ENCODE measurements at regions not wholly inside any gene's neighbourhood (a gene's known extent, or its start where the extent isn't known, plus 50 kb on each side); places are given as distances from the start of the nearest gene placed in this dataset.

DNA sequence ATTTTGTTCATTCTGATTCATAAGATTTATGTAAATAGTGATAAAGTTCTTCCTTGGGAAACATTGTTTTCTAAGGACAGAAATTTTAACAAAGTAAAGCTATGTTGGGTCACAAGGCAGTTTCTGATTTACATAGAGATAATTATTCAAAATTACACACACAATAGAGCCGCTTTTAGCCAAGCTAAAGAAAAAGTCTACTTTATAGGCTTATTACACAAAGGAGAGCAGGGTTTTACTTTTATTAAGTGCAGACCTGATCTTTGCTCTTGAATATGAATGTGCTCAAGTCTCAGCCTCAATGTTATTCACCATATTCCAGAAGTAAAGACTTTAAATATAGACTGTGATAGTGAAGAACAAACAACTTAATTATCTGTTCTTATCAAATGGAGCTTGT lies 787.8 kb upstream of the LINC00305 start:
- H3K9me3 ChIP-seq (ENCODE audit: low read depth): no peaks in the 10 kb centered on the region
- no peaks in the 10 kb centered on the region for H4K20me1 ChIP-seq (ENCODE audit: insufficient read depth)
- in situ Hi-C loops (cut with MboI): no loop called here
- H3K4me2 ChIP-seq (ENCODE audit: unreplicated experiment): no peak overlapping the region
- H2AFZ ChIP-seq: no peak overlapping the region
- no peak overlapping the region for H3K4me3 ChIP-seq
- H3K27ac ChIP-seq: no peak overlapping the region
- no peaks in the 10 kb centered on the region for H3K9me2 ChIP-seq (ENCODE audit: insufficient read depth)
- no peaks in the 10 kb centered on the region for H3F3A ChIP-seq (ENCODE audit: insufficient read depth)
- no peak overlapping the region for H3K9ac ChIP-seq
- no peaks in the 10 kb centered on the region for H3K27me3 ChIP-seq (replicated peaks; ENCODE audit: insufficient read depth)
- no peaks in the 10 kb centered on the region for H3K79me2 ChIP-seq (ENCODE audit: insufficient read depth)
- no peak for TF ChIP-seq EZH2phosphoT487 (IDR thresholded peaks at IDR 0.05; ENCODE audit: insufficient read depth, low read depth)
- TF ChIP-seq EZH2 (IDR thresholded peaks at IDR 0.05; ENCODE audit: insufficient read depth, poor library complexity, severe bottlenecking): no peak
- 36% methylated on average over 1 of the region's 1 CpG for WGBS, 2 experiments (ENCODE audit: low coverage in 1 of 2, low lambda C conversion rate in 2 of 2, missing lambda C conversion rate in 2 of 2)
- H3K36me3 ChIP-seq (ENCODE audit: low read depth): no peaks in the 10 kb centered on the region
- H3K4me1 ChIP-seq (ENCODE audit: insufficient read depth): no peaks in the 10 kb centered on the region
- DNase-seq: no peak

DNA sequence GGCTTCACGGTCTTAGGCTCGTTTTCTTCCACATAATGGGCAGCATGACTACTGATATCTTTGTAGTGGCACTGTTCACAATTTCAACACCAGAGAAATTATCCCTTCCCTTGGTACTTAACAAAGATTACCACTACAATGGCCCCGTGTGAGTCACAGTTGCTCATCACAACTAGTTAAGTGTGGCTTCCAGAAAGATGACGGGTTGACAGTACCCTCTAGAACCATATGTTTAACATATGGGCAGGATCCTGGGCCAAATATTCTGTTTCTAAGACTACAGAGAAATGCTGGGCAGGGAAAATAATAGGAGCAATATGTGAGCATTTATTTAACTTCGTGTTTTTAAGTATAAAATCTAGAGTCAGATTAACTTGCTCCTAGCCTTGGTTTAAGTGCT lies 780.1 kb upstream of the LINC00305 start:
- TF ChIP-seq EZH2 (IDR thresholded peaks at IDR 0.05; ENCODE audit: insufficient read depth, poor library complexity, severe bottlenecking) (no peak), EZH2phosphoT487 (IDR thresholded peaks at IDR 0.05; ENCODE audit: insufficient read depth, low read depth) (no peak)

DNA sequence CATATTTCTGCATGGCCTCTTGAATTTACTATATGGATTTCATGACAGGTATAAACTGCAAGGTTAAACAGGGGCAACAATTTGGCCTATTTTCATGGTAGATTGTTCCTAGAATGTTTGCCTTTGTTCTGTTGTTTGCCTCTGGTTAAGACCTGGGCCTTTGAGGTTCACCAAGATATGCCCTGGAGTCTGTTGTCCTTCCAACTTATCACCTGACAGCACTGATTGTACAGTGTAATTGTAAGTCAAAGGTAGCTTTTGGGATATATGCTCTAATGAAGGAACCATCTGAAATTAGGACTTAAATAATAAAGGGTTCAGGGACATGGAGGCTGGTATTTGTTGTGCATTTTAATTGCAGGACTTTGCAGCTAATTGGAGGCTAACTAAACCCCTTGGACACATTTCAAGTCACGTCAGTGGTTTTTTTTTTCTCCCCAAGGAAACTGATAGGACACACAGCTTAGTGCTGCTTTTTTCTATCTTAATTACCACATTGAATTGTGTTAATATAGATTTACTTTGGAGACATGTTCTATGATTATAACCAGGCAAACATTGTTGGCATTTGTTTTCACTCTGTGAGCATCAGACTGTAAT lies 771.2 kb upstream of the LINC00305 start:
- WGBS, 2 experiments (ENCODE audit: low coverage in 1 of 2, low lambda C conversion rate in 2 of 2, missing lambda C conversion rate in 2 of 2): 3 to 4% methylated on average over 1 of the region's 1 CpG
- in situ Hi-C loops (cut with MboI): no loop called here
- no peaks in the 10 kb centered on the region for H3K36me3 ChIP-seq (ENCODE audit: low read depth)

More for the DNA sequence above, 780.1 kb upstream of the LINC00305 start:
- no peak for DNase-seq
- in situ Hi-C loops (cut with MboI): no loop called here
- no peaks in the 10 kb centered on the region for H3F3A ChIP-seq (ENCODE audit: insufficient read depth)
- no peak overlapping the region for H3K9ac ChIP-seq
- 1% methylated on average over 5 of the region's 5 CpGs for WGBS, 2 experiments (ENCODE audit: low coverage in 1 of 2, low lambda C conversion rate in 2 of 2, missing lambda C conversion rate in 2 of 2)
- H3K4me2 ChIP-seq (ENCODE audit: unreplicated experiment): no peak overlapping the region
- H3K4me3 ChIP-seq: no peak overlapping the region
- no peaks in the 10 kb centered on the region for H3K79me2 ChIP-seq (ENCODE audit: insufficient read depth)
- H3K4me1 ChIP-seq (ENCODE audit: insufficient read depth): no peaks in the 10 kb centered on the region
- no peaks in the 10 kb centered on the region for H4K20me1 ChIP-seq (ENCODE audit: insufficient read depth)
- no peaks in the 10 kb centered on the region for H3K27me3 ChIP-seq (replicated peaks; ENCODE audit: insufficient read depth)
- no peaks in the 10 kb centered on the region for H3K9me3 ChIP-seq (ENCODE audit: low read depth)
- H3K36me3 ChIP-seq (ENCODE audit: low read depth): no peaks in the 10 kb centered on the region
- no peaks in the 10 kb centered on the region for H3K9me2 ChIP-seq (ENCODE audit: insufficient read depth)
- no peak overlapping the region for H3K27ac ChIP-seq
- H2AFZ ChIP-seq: no peak overlapping the region

DNA sequence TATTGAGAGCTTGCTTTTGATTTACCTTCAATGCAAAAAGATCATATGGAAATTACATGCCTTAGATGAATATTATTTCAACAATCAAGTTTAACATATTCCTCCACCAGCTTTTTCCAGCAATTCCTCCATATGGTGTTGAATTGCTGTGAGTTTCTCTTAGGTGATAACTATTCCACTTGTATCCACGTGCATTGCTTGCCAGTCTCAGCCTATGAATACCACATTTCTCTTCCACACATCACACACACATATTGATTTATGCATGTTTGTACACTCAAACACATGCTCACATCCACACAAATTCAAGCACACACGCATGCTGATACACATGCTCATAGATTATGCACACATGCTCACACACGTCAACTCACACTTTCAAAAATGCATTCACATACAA lies 770.0 kb upstream of the LINC00305 start:
- Histone ChIP-seq H3K9me3 (ENCODE audit: low read depth) (no peaks in the 10 kb centered on the region), H3K4me3 (no peak overlapping the region), H3K4me2 (ENCODE audit: unreplicated experiment) (no peak overlapping the region), H3K36me3 (ENCODE audit: low read depth) (no peaks in the 10 kb centered on the region), H3K9ac (no peak overlapping the region), H3K79me2 (ENCODE audit: insufficient read depth) (no peaks in the 10 kb centered on the region), H3K9me2 (ENCODE audit: insufficient read depth) (no peaks in the 10 kb centered on the region), H3F3A (ENCODE audit: insufficient read depth) (no peaks in the 10 kb centered on the region), H3K4me1 (ENCODE audit: insufficient read depth) (no peaks in the 10 kb centered on the region), H3K27ac (no peak overlapping the region), H3K27me3 (replicated peaks; ENCODE audit: insufficient read depth) (no peaks in the 10 kb centered on the region), H4K20me1 (ENCODE audit: insufficient read depth) (no peaks in the 10 kb centered on the region), H2AFZ (no peak overlapping the region)
- DNase-seq: no peak
- in situ Hi-C loops (cut with MboI): no loop called here
- TF ChIP-seq EZH2phosphoT487 (IDR thresholded peaks at IDR 0.05; ENCODE audit: insufficient read depth, low read depth) (no peak), EZH2 (IDR thresholded peaks at IDR 0.05; ENCODE audit: insufficient read depth, poor library complexity, severe bottlenecking) (no peak)
- WGBS, 2 experiments (ENCODE audit: low coverage in 1 of 2, low lambda C conversion rate in 2 of 2, missing lambda C conversion rate in 2 of 2): 10% methylated on average over 3 of the region's 3 CpGs

More for the DNA sequence above, 771.2 kb upstream of the LINC00305 start:
- Histone ChIP-seq H3K27me3 (replicated peaks; ENCODE audit: insufficient read depth) (no peaks in the 10 kb centered on the region), H3K9me3 (ENCODE audit: low read depth) (no peaks in the 10 kb centered on the region), H3F3A (ENCODE audit: insufficient read depth) (no peaks in the 10 kb centered on the region), H3K79me2 (ENCODE audit: insufficient read depth) (no peaks in the 10 kb centered on the region), H4K20me1 (ENCODE audit: insufficient read depth) (no peaks in the 10 kb centered on the region), H3K9me2 (ENCODE audit: insufficient read depth) (no peaks in the 10 kb centered on the region), H3K4me2 (ENCODE audit: unreplicated experiment) (no peak overlapping the region), H3K4me1 (ENCODE audit: insufficient read depth) (no peaks in the 10 kb centered on the region), H3K4me3 (no peak overlapping the region), H3K27ac (no peak overlapping the region), H2AFZ (no peak overlapping the region), H3K9ac (no peak overlapping the region)
- no peak for DNase-seq
- TF ChIP-seq EZH2 (IDR thresholded peaks at IDR 0.05; ENCODE audit: insufficient read depth, poor library complexity, severe bottlenecking) (no peak), EZH2phosphoT487 (IDR thresholded peaks at IDR 0.05; ENCODE audit: insufficient read depth, low read depth) (no peak)

DNA sequence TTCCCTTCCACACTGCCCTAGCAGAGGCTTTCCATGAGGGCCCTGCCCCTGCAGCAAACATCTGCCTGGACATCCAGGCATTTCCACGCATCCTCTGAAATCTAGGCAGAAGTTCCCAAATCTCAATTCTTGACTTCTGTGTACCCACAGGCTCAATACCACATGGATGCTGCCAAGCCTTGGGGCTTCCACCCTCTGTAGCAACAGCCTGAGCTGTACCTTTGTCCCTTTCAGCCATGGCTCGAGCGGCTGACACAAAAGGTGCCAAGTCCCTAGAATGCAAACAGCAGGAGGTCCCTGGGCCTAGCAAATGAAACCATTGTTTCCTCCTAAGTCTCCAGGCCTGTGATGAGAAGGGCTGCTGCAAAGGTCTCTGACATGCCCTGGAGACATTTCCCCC lies 744.5 kb upstream of the LINC00305 start:
- no peak overlapping the region for H3K4me2 ChIP-seq (ENCODE audit: unreplicated experiment)
- no peaks in the 10 kb centered on the region for H3K4me1 ChIP-seq (ENCODE audit: insufficient read depth)
- H4K20me1 ChIP-seq (ENCODE audit: insufficient read depth): no peaks in the 10 kb centered on the region
- H2AFZ ChIP-seq: no peak overlapping the region
- TF ChIP-seq EZH2phosphoT487 (IDR thresholded peaks at IDR 0.05; ENCODE audit: insufficient read depth, low read depth) (no peak), EZH2 (IDR thresholded peaks at IDR 0.05; ENCODE audit: insufficient read depth, poor library complexity, severe bottlenecking) (no peak)
- no peak overlapping the region for H3K4me3 ChIP-seq
- H3K9me2 ChIP-seq (ENCODE audit: insufficient read depth): no peaks in the 10 kb centered on the region
- H3F3A ChIP-seq (ENCODE audit: insufficient read depth): no peaks in the 10 kb centered on the region
- no peak for DNase-seq
- H3K36me3 ChIP-seq (ENCODE audit: low read depth): no peaks in the 10 kb centered on the region
- no peak overlapping the region for H3K27ac ChIP-seq
- in situ Hi-C loops (cut with MboI): no loop called here
- H3K27me3 ChIP-seq (replicated peaks; ENCODE audit: insufficient read depth): no peaks in the 10 kb centered on the region
- 38 to 45% methylated on average over 3 of the region's 3 CpGs for WGBS, 2 experiments (ENCODE audit: low coverage in 1 of 2, low lambda C conversion rate in 2 of 2, missing lambda C conversion rate in 2 of 2)
- no peaks in the 10 kb centered on the region for H3K9me3 ChIP-seq (ENCODE audit: low read depth)
- no peaks in the 10 kb centered on the region for H3K79me2 ChIP-seq (ENCODE audit: insufficient read depth)
- no peak overlapping the region for H3K9ac ChIP-seq

Measured in GM23248 (cell line).